Inflammatory macrophage (primary cell): ENCODE measurements at regions not wholly inside any gene's neighbourhood (a gene's known extent, or its start where the extent isn't known, plus 50 kb on each side); places are given as distances from the start of the nearest gene placed in this dataset.
"Not testable (repeated sequence)": the region's sequence is repeated elsewhere in the genome, so short reads cannot be mapped to it uniquely, and the experiment has no call there.

ENCODE experiments used
- DNase-seq, 2 donors: peaks; one replicate each; pipeline ENCODE4 v3.0.0-alpha.2; 2020 to 2022

DNA sequence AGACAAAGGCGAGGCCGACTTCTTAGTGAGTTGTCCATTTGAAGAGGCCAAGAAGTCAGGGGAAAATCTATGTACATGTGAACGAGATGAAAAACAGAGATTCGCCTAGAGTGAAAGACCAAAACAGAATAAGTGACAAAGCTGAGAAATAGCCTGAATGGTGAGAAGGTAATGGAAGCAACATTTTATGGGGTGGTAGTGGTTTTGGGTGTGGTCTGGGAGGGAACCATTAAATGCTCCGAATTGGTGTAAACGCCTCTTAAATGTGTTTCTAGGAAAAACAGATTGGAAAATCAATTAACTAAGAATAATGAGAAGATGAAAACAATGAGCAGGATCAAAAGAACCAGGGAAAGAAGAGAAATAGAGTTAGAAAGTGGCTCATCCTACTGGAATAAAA is 83.8 kb upstream of the MANSC4 start:
- no peak for DNase-seq

DNA sequence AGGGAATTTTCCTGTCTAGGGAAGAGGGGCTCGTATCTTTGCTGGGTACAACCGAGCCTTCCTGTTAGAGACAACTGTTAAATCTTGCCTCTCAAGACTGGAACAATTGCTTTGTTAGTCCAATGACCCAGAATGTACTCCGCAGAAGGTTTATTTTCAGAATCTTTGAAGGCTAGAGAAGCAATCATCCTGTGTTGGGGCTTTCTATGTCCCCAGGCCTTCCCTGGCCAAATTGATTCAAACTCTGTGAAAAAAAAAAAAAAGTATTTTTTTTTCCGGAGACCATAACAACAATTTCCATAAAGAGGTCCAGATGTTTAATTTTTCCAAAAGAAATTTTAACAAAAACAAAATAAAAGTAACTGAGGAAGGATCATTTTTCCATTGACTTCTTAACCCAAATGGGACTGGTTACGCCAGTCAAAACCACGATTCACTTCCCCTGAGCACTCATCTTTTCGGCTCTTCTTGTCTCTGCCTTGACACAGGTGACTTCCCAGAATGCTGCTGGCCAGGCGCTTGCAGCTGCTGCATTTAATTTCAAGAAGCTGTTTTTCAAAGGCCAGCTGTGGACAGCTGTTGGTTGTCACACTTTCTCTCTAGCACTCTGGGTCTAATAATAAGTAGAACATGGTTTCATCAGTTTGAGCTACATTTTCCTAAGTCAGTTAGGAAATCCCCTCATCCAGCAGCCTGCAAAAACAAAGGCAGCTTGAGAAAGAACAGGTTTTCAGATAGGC is 81.6 kb upstream of the MANSC4 start:
- DNase-seq, result no peak

DNA sequence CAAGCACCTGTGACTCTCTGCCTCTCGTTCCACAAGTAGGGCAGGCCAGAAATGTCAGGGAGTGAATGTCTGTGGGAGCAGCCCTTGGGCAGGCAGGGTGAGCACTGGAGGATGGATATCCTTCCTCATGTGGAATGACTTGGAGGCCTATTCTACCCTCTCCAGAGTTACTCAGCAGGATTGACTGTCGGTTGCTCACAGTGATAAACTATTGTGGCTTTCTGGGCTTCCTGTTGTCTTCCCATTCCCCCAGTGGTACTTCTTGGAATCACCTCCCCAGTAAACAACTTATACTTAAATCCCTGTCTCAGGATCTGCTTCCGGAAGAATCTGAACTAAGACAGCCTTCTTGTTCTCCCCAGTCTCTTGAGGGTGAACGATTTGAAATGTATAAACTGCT is 79.6 kb upstream of the MANSC4 start:
- DNase-seq, result no peak

DNA sequence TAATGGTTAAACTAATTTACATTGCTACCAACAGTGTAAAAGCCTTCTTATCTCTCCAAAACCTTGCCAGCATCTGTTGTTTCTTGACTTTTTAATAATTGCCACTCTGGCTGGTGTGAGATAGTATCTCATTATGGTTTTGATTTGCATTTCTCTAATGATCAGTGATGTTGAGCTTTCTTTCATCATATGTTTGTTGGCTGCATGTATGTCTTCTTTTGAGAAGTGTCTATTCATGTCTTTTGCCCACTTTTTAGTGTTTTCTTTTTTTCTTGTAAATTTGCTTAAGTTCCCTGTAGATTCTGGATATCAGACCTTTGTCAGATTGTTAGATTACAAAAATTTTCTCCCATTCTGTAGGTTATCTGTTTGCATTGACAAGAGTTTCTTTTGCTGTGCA is 77.0 kb upstream of the MANSC4 start:
- DNase-seq, result not testable (repeated sequence)

DNA sequence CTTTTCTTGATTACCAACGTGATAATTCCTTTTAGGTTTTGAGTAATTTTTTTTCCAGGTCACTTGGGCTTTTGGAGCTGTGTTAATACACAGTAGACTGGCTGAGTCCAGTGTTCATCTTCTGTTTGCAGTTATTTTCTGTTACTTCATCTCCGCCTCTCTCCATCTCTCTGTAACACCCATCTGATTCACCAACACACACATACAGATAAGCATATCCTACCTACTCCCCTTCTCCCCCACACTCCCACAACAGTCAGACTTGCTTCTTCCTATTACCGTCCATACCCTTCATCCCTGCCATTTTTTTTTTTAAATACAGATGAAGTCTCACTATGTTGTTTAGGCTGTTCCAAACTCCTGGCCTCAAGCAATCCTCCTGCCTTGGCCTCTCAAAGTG is 72.7 kb upstream of the MANSC4 start:
- no peak for DNase-seq
